G401 (cell line): ENCODE measurements at regions not wholly inside any gene's neighbourhood (a gene's known extent, or its start where the extent isn't known, plus 50 kb on each side); places are given as distances from the start of the nearest gene placed in this dataset.
A peak's percentile ranks its signal among the peaks of the same experiment; 100 is the strongest.

Experiments used
- DNase-seq: peaks from one replicate; pipeline ENCODE4 v3.0.0-alpha.2; 2015; ENCODE audit warnings: low spot score
- in situ Hi-C: cut with HindIII; loops from 2 replicates; pipeline ENCODE4 v1.10.0; 2016; ENCODE audit warnings: low sequenced_read_pairs, mixed read lengths

DNA sequence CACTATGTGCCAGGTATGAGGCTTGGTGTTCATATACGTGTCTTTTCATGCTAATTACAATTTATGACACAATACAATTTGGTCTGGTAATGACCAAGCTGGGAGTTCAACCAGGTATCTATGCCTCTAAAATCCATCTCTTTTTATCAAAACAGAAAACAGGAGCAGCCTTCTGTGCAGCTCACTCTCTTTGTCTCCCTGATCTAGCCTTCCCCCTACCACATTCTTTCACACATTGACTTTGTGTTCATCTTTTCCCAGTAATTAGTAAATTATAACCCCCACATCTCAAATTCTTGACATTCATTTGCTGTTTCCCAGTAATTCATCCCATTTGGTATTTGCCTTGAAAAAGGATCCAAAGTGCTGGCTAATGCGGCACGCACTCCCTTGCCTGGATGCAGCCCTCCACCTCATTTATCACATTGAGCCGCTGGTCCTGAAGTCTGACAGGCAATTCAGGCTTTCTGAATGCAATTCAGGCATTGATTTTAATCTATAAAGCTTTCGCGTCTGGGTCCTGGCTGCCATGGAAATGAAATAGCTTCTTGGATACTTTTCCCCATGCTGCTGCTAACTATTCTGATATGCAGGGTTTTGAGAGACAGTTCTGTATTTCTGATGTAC, 112.5 kb upstream of the ANKRD1 start:
- no peak for DNase-seq
- in situ Hi-C loops, result no loop called here

DNA sequence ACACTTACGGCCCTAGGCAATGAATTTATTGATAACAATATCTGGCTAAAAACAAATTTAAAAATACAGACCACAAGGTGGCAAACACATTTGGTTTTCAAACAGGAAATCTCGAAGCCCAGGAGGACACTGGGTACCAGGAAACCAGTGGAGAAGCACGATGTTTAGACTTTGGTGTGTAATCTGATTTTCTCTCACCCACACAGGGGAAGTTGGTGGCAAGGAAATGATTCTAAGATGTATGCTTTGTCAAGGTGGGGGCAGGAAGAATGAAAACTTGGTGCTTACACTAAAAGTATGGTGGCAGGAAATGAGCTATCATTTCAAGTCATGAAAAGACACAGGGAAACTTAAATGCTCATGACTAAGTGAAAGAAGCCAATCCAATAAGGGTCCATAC, 113.2 kb upstream of the ANKRD1 start:
- in situ Hi-C loops, result no loop called here
- DNase-seq, result no peak

DNA sequence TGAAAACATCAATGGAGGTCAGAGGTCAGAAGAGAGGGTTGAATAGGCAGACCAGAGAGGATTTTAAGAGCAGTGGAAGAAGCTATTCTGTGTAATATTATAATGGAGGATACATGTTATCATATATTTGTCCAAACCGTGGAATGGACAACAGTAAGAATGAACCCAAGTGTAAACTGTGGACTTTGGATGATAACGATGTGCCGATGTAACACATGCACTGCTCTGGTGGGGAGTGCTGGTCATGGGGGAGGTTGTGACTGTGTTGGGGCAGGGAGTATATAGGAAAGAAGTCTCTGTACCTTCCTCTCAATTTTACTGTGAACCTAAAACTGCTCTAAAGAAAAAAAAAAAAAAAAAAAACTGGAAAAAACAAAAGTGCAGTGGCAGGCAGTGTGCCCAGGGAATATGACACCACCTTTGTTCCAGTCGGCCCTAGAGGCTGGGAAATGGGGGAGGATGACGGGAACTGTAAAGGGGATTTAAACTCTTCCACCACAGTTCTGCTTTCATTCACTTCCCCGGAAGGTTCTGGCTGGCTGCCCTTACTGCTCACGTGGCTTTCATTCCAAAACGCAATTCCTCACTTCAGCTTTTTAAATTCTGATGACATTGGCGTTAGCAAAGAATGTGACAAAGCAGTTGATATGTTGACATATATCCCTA, 113.7 kb upstream of the ANKRD1 start:
- DNase-seq, result no peak
- in situ Hi-C loops, result no loop called here

- DNase-seq, result no peak
- in situ Hi-C loops, result no loop called here
These were observed 114.9 kb upstream of the ANKRD1 start for GRCh38 chr10:91035650-91036292.

DNA sequence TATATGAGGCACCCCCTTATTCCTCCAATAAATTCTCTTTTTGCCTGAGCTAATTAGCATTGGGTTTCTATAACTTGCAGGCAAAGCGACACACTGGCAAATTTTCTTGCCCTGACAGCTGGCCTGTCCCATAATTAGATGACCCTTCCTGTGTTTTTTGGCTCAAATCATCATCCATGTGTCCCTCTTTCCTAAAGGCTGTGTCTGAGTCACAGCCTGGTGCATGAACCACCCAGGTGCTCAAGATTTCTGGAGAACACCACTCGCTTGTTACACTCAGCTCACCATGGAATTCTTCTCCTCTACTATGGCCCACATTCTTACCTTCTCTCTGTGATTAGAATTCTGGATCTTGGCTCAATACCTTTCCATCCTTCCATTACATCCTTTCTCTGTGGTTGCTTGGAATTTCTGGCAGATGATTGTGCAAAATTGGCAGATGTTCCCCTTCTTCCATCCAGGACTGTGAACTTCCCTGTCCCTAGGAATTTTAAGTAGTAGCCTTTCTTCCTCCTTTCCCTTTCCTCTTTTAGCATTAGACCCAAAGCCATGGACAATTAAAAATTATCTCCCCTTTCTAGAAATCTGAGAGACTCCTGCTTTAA, 116.0 kb upstream of the ANKRD1 start:
- in situ Hi-C loops, result no loop called here

DNA sequence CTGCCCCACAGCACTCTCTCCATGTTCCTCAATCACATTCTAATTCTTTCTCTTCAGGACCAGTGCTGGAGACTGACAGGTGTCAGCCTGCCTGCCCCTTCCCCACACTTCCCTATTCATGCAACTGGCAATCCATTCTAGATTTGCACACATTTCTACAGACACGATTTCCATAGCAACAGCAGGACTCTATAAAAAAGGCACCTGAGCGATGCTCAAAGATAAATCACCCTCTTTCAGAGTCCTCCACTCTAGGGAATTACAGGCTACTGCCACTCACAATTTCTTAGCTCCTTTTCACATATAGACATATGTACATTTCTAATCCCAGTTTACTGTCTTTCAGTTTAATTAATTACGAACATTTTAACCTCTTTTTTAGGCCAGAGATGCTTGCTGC, 118.1 kb upstream of the ANKRD1 start:
- in situ Hi-C loops, result no loop called here
- no peak for DNase-seq

More for the DNA sequence above, 116.0 kb upstream of the ANKRD1 start:
- DNase-seq, result peak; percentile 49

DNA sequence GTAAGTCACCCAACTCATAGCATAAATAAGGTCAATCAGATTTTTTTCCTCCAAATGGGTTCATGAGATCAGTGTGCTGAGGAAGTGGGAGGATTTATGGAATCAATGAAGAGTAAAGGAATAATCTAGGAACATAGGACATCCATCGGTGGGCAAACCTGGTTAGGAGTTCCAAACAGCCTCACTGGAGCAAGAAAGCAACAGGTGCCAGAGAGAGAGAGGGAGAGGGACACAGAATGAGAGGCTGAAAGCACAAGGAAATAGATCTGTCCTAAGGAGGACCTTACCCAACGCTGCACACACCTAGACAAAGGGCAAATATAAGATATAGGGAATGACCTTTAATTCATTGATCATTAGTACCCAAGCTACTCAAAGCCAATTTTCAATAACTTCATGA, 119.5 kb upstream of the ANKRD1 start:
- in situ Hi-C loops, result no loop called here
- DNase-seq, result no peak

DNA sequence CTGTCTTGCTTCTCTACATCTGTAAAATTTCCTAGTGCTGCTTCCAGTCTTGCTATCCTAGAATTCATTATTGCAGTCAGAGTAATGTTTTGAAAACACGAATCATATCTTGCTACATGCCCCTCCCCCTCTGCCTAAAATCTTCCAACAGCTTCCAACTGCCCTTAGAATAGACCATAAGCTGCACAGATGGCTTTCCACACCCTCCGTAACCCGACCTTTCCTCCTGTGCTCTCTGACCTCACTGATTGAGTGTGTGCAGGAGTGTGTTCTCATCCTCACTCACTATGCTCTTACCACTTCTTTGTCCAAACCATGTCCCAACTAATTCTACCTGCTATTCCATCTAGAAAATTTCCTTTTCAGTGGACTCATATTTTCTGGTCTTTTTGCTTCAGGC, 121.2 kb upstream of the ANKRD1 start:
- in situ Hi-C loops, result no loop called here
- no peak for DNase-seq

GRCh38 chr10:91043173-91043910, 122.5 kb upstream of the ANKRD1 start:
- in situ Hi-C loops, result no loop called here

GRCh38 chr10:91046869-91047268, 126.0 kb upstream of the ANKRD1 start:
- DNase-seq, result no peak
- in situ Hi-C loops, result no loop called here

More at GRCh38 chr10:91043173-91043910, 122.5 kb upstream of the ANKRD1 start:
- no peak for DNase-seq

DNA sequence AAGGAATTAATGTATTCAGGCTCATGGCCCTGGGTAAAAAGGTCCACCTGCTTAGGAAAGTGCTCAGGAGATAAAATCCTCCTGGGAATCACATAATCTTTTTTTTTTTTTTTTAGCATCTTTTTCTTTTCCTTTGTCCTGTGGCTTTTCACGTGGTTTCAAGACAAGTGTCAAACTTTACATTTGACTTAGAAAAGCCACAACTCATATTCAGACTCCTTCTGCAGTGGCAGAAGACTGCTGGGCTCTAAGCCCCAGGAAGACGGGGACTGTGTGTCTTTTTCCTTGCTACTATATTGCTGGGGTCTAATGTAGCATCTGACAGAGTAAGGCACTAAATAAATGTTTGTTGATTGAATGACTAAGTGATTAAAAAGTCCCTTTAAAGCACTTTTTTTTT, 127.5 kb upstream of the ANKRD1 start:
- no peak for DNase-seq
- in situ Hi-C loops, result no loop called here

DNA sequence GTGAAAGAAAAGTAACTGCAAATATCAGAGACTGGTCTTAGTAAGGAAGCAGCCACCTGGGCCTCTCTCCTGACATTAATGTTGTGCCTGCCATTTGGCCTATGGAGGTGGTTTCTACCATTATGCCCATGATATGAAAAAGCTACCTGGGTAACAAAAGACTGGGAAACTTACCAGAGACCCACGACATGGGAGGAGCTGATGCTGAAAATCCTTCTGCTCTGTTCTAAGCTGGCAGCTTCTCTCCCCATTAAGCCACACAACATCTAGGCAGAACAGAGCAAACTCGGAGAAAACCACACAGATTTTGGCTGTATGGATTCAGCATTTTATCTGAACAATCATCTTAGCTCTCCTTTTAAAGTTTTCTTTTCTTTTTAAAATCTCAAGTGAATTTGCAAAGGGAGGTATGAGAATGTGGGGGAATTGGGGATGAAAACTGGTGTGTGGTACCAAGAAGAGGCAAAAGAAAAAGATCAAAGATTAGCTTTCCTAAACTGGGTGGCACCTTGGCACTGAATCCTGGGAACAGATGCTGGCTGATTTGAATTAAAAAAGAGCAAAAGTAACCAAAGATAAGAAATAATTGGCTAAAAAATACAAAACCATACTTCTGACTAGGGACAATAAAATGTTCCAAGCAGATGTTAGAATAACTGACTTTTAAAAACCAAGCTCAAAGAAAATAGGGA, 128.6 kb upstream of the ANKRD1 start:
- in situ Hi-C loops, result no loop called here
- DNase-seq, result no peak

GRCh38 chr10:91049988-91050360, 129.1 kb upstream of the ANKRD1 start:
- no peak for DNase-seq
- in situ Hi-C loops, result no loop called here

- in situ Hi-C loops, result no loop called here
- no peak for DNase-seq
These were observed 129.6 kb upstream of the ANKRD1 start for GRCh38 chr10:91050371-91051034.

DNA sequence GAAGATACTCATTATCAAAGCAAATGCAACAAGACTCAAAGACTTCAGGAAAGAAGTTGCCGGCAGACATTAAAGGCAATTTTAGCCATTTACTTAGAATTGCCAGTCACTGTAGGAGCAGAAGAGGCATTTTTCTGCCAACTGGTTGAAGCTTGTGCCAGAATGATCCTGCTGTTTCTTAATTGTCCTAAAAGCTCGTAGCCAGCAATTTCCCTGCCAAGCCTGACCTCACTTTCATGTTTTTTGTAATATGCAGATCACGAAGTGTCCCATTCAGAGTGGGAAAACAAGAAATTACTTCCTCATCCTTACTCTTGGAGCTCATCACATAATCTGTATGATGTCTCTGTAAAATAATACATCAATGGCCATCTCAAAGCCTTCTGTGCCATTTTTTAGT, 130.9 kb upstream of the ANKRD1 start:
- in situ Hi-C loops, result no loop called here
- DNase-seq, result peak; percentile 79

DNA sequence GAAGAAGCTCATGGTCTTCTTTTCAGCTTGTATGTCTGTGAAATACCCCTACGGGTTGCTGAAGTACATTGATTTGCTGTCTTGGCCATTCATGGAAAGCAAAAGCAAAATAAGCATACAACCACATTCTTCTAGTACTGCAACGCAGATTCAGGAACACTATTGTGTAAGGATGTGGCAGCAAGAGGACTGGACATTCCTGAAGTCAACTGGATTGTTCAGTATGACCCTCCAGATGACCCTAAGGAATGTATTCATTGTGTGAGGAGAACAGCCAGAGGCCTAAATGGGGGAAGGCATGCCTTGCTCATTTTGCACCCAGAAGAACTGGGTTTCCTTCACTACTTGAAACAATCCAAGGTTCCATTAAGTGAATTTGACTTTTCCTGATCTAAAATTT, 133.4 kb upstream of the ANKRD1 start:
- DNase-seq, result no peak
- in situ Hi-C loops, result no loop called here

DNA sequence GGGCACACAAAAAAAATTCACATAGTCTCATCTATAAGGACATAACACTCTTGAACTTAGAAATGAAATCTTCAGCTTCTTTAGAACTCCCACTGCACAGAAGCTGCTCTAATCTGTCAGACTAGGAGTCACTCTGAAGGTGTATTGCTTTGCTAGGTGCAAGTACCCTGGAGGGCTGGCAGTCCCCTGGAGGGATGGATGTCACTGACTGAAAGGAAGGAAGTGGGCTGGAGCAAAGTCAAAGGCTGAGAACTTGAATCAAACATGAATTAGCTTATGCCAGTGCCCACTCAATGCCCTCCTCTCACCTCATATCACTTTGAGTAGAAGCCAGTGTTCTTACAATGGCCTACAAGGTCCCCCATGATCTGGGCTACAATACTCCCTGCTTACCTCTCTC, 140.3 kb upstream of the ANKRD1 start:
- in situ Hi-C loops, result no loop called here
- no peak for DNase-seq

DNA sequence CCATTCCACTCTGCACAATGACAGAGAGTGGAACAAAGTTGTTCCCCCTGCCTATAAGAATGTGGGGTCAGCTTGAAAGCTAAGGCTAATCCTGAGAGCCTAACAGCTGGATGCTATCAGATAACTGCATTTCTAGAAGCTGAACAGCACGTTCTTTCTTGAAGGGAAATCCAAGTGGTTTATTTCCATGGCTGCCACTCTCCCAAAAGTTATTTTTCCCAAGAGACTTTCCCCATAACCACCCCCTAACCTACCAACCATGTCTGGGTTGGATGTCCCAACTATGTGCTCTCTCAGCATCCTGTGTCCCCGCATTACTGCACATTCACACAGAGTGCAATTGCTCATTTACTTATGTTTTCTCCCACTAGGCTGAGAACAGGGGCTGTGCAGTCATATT, 140.7 kb upstream of the ANKRD1 start:
- no peak for DNase-seq
- in situ Hi-C loops, result no loop called here

- no peak for DNase-seq
- in situ Hi-C loops, result no loop called here
These were observed 141.2 kb upstream of the ANKRD1 start for GRCh38 chr10:91062091-91062490.
